ENCODE measurements at regions not wholly inside any gene's neighbourhood (a gene's known extent, or its start where the extent isn't known, plus 50 kb on each side); places are given as distances from the start of the nearest gene placed in this dataset.

DNA sequence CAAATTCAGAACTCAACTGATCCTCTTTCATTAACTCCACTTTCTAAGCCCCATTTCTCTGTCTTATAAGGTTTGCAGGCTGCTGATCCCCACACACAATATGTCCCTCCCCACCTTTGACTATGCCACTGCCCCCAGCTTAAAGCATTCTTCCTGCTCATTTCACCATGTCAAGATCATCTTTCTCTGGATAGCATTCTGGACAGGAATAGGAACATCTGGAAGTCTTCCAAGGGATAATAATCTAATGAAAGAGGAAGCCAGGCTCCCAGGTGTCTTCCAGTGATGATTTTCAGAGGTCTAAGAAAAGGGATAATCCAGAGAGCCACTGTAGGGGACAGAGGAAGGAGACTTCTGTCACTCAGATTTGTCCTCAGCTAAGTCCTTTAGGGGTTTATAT lies 54.6 kb upstream of the GALNT15 start:
- Histone ChIP-seq H3K27ac (ENCODE audit: low read length) (no peak overlapping the region), H3K9me3 (replicated peaks; ENCODE audit: control insufficient read depth, low read depth, low read length) (peaks cover 2% of the 10 kb centered on the region), H3K4me3 (ENCODE audit: low read length) (no peak overlapping the region), H3K36me3 (ENCODE audit: control insufficient read depth, insufficient read depth, low read length) (no peaks in the 10 kb centered on the region), H3K4me1 (ENCODE audit: control insufficient read depth, insufficient read depth, low read length) (peaks cover 3% of the 10 kb centered on the region), H3K27me3 (ENCODE audit: control insufficient read depth, insufficient read depth, low read length) (no peaks in the 10 kb centered on the region)
- no peak for DNase-seq

DNA sequence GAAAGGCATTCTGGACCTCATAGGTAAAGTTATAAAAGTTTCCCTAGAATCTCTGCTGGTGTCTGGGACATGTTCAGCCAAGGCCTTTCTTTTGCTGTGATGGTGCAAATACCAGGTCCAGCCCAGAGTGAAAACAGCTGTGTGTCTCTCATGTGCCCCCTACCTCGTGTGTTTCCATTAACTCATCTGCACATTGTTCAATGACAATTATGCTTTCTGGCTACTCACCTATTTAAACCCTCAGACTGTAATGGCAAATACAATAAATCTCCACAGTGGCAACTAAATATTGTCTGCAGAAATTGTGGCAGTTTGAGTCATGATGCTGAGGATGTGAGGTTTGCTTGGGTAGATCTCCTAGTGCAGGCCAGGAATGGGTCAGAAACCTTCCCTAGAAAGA lies 53.1 kb upstream of the GALNT15 start:
- H3K36me3 ChIP-seq (ENCODE audit: control insufficient read depth, insufficient read depth, low read length): no peaks in the 10 kb centered on the region
- H3K9me3 ChIP-seq (replicated peaks; ENCODE audit: control insufficient read depth, low read depth, low read length): peaks cover 2% of the 10 kb centered on the region
- DNase-seq: no peak
- WGBS (ENCODE audit: insufficient coverage): 25% methylated on average over 1 of the region's 1 CpG
- no peak overlapping the region for H3K27ac ChIP-seq (ENCODE audit: low read length)
- H3K27me3 ChIP-seq (ENCODE audit: control insufficient read depth, insufficient read depth, low read length): no peaks in the 10 kb centered on the region
- H3K4me1 ChIP-seq (ENCODE audit: control insufficient read depth, insufficient read depth, low read length): peaks cover 3% of the 10 kb centered on the region
- no peak overlapping the region for H3K4me3 ChIP-seq (ENCODE audit: low read length)

- H3K9me3 ChIP-seq (replicated peaks; ENCODE audit: control insufficient read depth, low read depth, low read length): peaks cover 2% of the 10 kb centered on the region
- no peak overlapping the region for H3K4me3 ChIP-seq (ENCODE audit: low read length)
- H3K4me1 ChIP-seq (ENCODE audit: control insufficient read depth, insufficient read depth, low read length): peaks cover 3% of the 10 kb centered on the region
- no CpG with 5 or more reads among the region's 2 CpGs for WGBS (ENCODE audit: insufficient coverage)
- no peak overlapping the region for H3K27ac ChIP-seq (ENCODE audit: low read length)
- no peak for DNase-seq
- H3K36me3 ChIP-seq (ENCODE audit: control insufficient read depth, insufficient read depth, low read length): no peaks in the 10 kb centered on the region
- no peaks in the 10 kb centered on the region for H3K27me3 ChIP-seq (ENCODE audit: control insufficient read depth, insufficient read depth, low read length)
Measured at GRCh38 chr3:16122155-16122554, 52.3 kb upstream of the GALNT15 start.

GRCh38 chr3:16122661-16123060 lies 51.8 kb upstream of the GALNT15 start:
- no peaks in the 10 kb centered on the region for H3K27me3 ChIP-seq (ENCODE audit: control insufficient read depth, insufficient read depth, low read length)
- H3K4me1 ChIP-seq (ENCODE audit: control insufficient read depth, insufficient read depth, low read length): peaks cover 5% of the 10 kb centered on the region
- no CpG with 5 or more reads among the region's 2 CpGs for WGBS (ENCODE audit: insufficient coverage)
- H3K4me3 ChIP-seq (ENCODE audit: low read length): no peak overlapping the region
- peaks cover 2% of the 10 kb centered on the region for H3K9me3 ChIP-seq (replicated peaks; ENCODE audit: control insufficient read depth, low read depth, low read length)
- DNase-seq: no peak
- no peak overlapping the region for H3K27ac ChIP-seq (ENCODE audit: low read length)
- H3K36me3 ChIP-seq (ENCODE audit: control insufficient read depth, insufficient read depth, low read length): no peaks in the 10 kb centered on the region

- no CpG with 5 or more reads among the region's 2 CpGs for WGBS (ENCODE audit: insufficient coverage)
- peaks cover 5% of the 10 kb centered on the region for H3K4me1 ChIP-seq (ENCODE audit: control insufficient read depth, insufficient read depth, low read length)
- no peak overlapping the region for H3K27ac ChIP-seq (ENCODE audit: low read length)
- H3K27me3 ChIP-seq (ENCODE audit: control insufficient read depth, insufficient read depth, low read length): no peaks in the 10 kb centered on the region
- no peak overlapping the region for H3K4me3 ChIP-seq (ENCODE audit: low read length)
- peaks cover 2% of the 10 kb centered on the region for H3K9me3 ChIP-seq (replicated peaks; ENCODE audit: control insufficient read depth, low read depth, low read length)
- no peak for DNase-seq
- H3K36me3 ChIP-seq (ENCODE audit: control insufficient read depth, insufficient read depth, low read length): no peaks in the 10 kb centered on the region
Measured at GRCh38 chr3:16124636-16125035, 49.8 kb upstream of the GALNT15 start.

Data from muscle of leg (tissue), 3 donors.